HPDE6-E6E7 (cell line): ENCODE measurements at regions not wholly inside any gene's neighbourhood (a gene's known extent, or its start where the extent isn't known, plus 50 kb on each side); places are given as distances from the start of the nearest gene placed in this dataset.
A peak's percentile ranks its signal among the peaks of the same experiment; 100 is the strongest.

Source experiments
- DNase-seq: peaks from one replicate; pipeline ENCODE4 v3.0.0; 2011; ENCODE audit warnings: missing footprints; ENCODE audit errors: extremely low spot score

- DNase-seq, result no peak
Measured at GRCh38 chr15:85941186-85941855, 138.3 kb upstream of the AGBL1 start.

GRCh38 chr15:85942632-85943031 lies 137.0 kb upstream of the AGBL1 start:
- DNase-seq, result no peak

DNA sequence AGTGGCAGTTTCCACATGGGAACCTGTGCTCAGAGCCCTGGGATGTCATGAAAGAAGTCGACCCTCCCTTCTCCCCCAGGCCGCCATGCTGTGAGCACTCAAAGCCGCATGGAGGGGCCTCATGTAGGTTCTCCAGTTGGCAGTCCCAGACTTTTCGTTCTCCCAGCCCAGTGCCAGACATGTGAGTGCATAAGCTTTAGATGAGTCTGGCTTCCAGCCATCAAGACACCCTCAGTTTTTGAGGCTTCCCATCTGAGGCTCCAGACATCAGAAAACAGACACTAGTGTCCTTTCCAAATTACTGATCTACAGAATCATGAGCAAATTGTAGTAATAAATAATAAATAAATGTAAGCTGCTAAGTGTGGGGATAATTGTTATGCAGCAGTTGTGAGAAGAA lies 136.5 kb upstream of the AGBL1 start:
- no peak for DNase-seq

- DNase-seq, result no peak
Measured at GRCh38 chr15:85943791-85944190, 135.9 kb upstream of the AGBL1 start.

- DNase-seq, result no peak
Measured at GRCh38 chr15:85947021-85947420, 132.7 kb upstream of the AGBL1 start.

DNA sequence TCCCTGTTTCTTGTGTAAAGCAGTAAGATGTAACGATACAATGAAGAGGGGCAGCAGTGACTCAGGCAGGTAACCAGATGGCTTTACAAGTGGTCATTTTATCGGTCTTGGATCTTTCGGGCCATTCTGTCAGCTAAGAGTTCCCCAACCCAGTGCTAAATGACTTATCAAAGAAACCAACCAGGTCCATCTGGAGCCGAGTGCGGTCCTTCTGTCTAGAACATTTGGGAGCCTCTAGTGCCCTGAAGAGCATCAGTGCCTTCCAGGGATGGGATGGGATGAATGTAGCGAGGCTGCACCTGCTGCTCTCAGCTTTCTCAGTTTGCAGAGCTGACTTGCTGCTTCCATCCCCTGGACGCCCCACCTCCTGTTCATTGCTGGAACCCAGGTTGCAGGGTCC lies 131.7 kb upstream of the AGBL1 start:
- no peak for DNase-seq

DNA sequence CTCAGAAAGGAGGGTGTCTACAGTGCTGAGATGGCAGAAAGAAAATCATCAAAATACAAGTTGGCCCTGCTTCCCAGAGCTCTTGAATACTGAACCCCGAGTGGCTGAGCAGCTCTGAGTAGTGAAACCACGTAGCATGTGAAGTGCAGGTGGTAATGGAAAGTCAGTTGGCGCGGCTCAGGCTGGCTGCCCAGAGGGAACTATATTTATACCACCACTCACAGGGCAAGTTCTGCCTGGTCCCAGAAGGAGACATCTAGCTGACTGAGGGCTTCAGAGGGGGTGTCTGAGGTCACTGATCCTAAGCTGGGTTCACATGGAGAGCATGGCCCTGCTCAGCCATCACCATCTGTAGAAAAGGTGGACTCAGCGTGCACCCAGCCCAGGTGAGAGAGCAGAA lies 129.6 kb upstream of the AGBL1 start:
- no peak for DNase-seq

- DNase-seq, result no peak
Measured at GRCh38 chr15:85954586-85954985, 125.1 kb upstream of the AGBL1 start.

DNA sequence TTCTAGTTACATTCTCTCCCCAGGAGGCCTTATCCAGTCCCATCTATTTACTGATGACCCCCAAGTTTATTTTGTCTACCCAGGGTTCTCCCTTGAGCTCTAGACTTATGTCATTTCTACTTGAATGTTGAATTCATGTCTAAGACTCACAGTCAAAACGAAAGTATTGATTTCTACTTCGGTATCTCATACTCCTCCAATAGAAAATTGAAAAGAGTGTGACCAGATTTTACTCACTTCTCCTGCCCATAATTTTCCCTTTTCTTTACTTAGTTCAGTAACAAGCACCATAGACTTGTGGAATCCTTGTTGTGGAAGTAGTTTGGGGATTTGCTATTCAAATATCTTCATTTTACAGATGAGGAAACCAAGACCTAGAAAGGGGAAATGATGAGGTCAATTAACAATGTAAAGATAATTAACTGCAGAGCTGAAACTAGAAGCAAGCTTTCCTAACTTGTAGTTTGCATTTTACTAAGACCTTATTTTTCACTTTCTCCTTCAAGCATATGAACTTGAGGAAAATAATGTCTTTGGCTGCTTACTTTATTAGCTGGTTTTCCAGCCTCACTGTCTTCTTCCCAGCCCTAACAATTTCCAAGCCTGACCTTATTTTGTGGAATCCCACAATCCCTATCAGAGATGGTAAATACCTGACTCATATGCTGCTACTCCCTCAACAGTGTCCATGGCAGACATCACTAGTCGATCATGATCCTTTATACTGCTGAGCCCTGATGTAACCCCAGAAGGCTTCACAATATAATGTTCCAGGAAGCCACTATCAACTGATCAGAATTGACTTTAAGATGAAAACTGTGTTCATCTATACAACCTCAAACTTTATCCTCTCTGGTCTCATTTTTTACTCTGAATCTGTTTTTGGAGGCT lies 123.9 kb upstream of the AGBL1 start:
- no peak for DNase-seq

GRCh38 chr15:85956532-85957275 lies 123.0 kb upstream of the AGBL1 start:
- DNase-seq, result no peak

- no peak for DNase-seq
Measured at GRCh38 chr15:85959611-85960010, 120.1 kb upstream of the AGBL1 start.

GRCh38 chr15:85960381-85960780 lies 119.3 kb upstream of the AGBL1 start:
- no peak for DNase-seq

DNA sequence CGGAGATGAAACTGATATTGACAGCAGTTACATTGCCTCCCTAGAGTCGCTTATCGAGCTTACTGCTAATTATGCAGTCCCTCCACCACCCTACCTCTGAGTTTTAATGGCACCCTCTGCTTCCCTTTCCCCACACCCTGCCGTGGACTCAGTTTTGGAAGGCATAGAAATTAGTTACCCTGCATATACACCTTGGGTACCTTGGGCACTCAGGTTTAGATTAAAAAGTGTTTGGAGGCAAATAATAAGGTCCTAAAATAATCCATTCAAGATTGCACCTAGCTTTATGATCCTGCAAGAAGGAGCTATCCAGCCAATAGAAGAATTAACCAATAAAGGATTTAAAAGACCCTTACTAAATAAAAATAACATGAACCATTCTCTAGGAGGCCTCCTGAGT lies 117.8 kb upstream of the AGBL1 start:
- no peak for DNase-seq

- DNase-seq, result no peak
Measured at GRCh38 chr15:85963262-85963760, 116.4 kb upstream of the AGBL1 start.

DNA sequence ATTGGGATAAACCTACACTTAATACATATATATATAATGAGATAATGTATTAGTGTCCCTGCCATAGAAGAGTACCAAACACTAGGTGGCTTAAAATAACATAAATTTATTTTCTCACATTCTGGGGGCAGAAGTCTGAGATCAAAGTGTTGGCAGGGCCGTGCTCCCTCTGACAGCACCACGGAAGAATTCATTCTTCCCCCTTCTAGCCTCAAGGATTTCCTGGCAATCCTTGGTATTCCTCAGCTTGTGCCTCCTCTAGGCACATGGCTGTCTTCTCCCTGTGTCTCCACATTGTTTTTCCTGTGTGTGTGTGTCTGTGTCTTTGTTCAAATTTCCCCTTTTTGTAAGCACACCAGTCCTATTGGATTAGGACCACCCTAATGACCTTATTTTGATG lies 115.2 kb upstream of the AGBL1 start:
- DNase-seq, result no peak

GRCh38 chr15:85967553-85967952 lies 112.1 kb upstream of the AGBL1 start:
- no peak for DNase-seq

DNA sequence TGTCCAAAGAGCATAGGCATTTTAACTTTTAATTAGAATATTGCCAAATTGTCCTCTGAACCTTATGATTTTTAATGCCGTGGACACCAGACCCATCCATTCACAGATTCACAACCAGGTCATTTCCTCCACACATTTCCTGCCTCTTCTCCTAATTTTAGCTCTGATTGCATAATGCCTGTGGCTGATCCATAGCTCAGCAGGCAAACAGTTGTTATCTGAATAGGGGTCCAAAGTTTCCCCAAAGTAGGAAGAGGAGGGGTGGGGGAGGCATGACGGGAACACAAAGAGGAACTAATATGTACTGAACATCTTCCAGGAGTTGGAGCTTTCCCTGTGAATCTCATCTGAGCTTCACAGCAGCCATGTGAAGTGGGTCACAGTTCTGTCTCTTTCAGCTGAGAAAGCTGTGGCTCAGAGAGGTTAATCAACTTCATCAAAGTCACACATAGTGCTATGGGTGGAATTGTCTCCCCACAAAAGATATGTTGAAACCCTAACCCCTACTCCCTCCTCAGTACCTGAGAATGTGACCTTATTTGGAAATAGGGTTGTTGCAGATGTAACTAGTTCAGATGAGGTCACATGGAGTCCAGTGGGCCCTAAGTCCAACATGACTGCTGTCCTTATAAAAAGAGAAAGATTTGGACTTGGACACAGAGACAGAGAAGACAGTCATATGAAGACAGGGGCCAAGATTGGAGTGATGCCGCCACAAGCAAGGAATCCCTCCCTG lies 106.7 kb upstream of the AGBL1 start:
- DNase-seq, result no peak

GRCh38 chr15:85973584-85974347 lies 105.9 kb upstream of the AGBL1 start:
- DNase-seq, result no peak

GRCh38 chr15:85974348-85974705 lies 105.3 kb upstream of the AGBL1 start:
- DNase-seq, result peak; percentile 12

GRCh38 chr15:85974742-85975141 lies 104.9 kb upstream of the AGBL1 start:
- DNase-seq, result no peak

- DNase-seq, result no peak
Measured at GRCh38 chr15:85976102-85976501, 103.6 kb upstream of the AGBL1 start.
